ENCODE measurements at regions not wholly inside any gene's neighbourhood (a gene's known extent, or its start where the extent isn't known, plus 50 kb on each side); places are given as distances from the start of the nearest gene placed in this dataset.

DNA sequence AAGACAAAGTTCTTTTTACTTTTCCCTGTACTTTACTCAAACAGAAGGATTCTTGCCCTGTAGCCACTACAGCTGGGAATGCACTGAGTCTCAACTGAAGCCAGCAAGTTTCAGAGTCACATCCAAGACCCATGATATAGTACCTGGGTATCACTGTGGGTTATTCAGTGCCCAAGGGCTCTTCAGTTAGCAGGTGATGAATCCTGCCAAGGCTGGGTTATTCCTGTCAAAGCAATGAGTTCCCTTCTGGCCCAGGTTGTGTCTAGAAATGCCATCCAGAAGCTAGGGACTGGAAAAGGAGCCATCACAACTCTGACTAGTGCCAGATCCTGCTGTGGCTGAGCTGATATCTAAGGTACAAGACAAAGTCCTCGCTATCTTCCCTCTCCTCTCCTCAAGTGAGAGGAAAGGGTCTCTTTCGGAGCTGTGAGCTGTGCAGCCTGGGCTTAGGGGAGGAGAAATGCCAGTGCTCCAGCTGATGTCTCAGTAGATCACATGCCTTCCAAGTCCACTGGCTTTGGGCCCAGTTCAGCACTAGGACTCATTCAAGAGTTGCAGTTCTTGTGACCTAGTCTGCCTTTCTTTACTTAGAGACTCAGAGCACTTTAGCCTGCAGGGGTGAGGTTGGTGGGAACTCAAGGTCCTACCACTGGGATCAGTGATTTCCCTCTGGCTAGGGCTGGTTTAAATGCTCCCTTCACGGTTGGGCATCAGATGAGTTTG, 369.4 kb downstream of the TBX15 start (continued):
- TF ChIP-seq, protein P1, sequence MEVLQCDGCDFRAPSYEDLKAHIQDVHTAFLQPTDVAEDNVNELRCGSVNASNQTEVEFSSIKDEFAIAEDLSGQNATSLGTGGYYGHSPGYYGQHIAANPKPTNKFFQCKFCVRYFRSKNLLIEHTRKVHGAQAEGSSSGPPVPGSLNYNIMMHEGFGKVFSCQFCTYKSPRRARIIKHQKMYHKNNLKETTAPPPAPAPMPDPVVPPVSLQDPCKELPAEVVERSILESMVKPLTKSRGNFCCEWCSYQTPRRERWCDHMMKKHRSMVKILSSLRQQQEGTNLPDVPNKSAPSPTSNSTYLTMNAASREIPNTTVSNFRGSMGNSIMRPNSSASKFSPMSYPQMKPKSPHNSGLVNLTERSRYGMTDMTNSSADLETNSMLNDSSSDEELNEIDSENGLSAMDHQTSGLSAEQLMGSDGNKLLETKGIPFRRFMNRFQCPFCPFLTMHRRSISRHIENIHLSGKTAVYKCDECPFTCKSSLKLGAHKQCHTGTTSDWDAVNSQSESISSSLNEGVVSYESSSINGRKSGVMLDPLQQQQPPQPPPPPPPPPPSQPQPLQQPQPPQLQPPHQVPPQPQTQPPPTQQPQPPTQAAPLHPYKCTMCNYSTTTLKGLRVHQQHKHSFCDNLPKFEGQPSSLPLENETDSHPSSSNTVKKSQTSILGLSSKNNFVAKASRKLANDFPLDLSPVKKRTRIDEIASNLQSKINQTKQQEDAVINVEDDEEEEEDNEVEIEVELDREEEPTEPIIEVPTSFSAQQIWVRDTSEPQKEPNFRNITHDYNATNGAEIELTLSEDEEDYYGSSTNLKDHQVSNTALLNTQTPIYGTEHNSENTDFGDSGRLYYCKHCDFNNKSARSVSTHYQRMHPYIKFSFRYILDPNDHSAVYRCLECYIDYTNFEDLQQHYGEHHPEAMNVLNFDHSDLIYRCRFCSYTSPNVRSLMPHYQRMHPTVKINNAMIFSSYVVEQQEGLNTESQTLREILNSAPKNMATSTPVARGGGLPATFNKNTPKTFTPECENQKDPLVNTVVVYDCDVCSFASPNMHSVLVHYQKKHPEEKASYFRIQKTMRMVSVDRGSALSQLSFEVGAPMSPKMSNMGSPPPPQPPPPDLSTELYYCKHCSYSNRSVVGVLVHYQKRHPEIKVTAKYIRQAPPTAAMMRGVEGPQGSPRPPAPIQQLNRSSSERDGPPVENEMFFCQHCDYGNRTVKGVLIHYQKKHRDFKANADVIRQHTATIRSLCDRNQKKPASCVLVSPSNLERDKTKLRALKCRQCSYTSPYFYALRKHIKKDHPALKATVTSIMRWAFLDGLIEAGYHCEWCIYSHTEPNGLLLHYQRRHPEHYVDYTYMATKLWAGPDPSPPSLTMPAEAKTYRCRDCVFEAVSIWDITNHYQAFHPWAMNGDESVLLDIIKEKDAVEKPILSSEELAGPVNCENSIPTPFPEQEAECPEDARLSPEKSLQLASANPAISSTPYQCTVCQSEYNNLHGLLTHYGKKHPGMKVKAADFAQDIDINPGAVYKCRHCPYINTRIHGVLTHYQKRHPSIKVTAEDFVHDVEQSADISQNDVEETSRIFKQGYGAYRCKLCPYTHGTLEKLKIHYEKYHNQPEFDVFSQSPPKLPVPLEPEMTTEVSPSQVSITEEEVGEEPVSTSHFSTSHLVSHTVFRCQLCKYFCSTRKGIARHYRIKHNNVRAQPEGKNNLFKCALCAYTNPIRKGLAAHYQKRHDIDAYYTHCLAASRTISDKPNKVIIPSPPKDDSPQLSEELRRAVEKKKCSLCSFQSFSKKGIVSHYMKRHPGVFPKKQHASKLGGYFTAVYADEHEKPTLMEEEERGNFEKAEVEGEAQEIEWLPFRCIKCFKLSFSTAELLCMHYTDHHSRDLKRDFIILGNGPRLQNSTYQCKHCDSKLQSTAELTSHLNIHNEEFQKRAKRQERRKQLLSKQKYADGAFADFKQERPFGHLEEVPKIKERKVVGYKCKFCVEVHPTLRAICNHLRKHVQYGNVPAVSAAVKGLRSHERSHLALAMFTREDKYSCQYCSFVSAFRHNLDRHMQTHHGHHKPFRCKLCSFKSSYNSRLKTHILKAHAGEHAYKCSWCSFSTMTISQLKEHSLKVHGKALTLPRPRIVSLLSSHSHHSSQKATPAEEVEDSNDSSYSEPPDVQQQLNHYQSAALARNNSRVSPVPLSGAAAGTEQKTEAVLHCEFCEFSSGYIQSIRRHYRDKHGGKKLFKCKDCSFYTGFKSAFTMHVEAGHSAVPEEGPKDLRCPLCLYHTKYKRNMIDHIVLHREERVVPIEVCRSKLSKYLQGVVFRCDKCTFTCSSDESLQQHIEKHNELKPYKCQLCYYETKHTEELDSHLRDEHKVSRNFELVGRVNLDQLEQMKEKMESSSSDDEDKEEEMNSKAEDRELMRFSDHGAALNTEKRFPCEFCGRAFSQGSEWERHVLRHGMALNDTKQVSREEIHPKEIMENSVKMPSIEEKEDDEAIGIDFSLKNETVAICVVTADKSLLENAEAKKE (CRISPR knock-in tag; IDR thresholded peaks at IDR 0.05): no peak
- TF ChIP-seq EZH2 (IDR thresholded peaks at IDR 0.05; ENCODE audit: low read depth, unreplicated experiment): no peak
- TF ChIP-seq, protein P2, sequence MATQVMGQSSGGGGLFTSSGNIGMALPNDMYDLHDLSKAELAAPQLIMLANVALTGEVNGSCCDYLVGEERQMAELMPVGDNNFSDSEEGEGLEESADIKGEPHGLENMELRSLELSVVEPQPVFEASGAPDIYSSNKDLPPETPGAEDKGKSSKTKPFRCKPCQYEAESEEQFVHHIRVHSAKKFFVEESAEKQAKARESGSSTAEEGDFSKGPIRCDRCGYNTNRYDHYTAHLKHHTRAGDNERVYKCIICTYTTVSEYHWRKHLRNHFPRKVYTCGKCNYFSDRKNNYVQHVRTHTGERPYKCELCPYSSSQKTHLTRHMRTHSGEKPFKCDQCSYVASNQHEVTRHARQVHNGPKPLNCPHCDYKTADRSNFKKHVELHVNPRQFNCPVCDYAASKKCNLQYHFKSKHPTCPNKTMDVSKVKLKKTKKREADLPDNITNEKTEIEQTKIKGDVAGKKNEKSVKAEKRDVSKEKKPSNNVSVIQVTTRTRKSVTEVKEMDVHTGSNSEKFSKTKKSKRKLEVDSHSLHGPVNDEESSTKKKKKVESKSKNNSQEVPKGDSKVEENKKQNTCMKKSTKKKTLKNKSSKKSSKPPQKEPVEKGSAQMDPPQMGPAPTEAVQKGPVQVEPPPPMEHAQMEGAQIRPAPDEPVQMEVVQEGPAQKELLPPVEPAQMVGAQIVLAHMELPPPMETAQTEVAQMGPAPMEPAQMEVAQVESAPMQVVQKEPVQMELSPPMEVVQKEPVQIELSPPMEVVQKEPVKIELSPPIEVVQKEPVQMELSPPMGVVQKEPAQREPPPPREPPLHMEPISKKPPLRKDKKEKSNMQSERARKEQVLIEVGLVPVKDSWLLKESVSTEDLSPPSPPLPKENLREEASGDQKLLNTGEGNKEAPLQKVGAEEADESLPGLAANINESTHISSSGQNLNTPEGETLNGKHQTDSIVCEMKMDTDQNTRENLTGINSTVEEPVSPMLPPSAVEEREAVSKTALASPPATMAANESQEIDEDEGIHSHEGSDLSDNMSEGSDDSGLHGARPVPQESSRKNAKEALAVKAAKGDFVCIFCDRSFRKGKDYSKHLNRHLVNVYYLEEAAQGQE (IDR thresholded peaks at IDR 0.05; ENCODE audit: unreplicated experiment): no peak
- TF ChIP-seq, protein P3, sequence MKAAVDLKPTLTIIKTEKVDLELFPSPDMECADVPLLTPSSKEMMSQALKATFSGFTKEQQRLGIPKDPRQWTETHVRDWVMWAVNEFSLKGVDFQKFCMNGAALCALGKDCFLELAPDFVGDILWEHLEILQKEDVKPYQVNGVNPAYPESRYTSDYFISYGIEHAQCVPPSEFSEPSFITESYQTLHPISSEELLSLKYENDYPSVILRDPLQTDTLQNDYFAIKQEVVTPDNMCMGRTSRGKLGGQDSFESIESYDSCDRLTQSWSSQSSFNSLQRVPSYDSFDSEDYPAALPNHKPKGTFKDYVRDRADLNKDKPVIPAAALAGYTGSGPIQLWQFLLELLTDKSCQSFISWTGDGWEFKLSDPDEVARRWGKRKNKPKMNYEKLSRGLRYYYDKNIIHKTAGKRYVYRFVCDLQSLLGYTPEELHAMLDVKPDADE (IDR thresholded peaks at IDR 0.05): no peak
- TF ChIP-seq POLR2AphosphoS5 (IDR thresholded peaks at IDR 0.05; ENCODE audit: low read depth): no peak
- TF ChIP-seq NANOG (IDR thresholded peaks at IDR 0.05; ENCODE audit: borderline replicate concordance): no peak
